HuH-7.5 (cell line): ENCODE measurements at regions not wholly inside any gene's neighbourhood (a gene's known extent, or its start where the extent isn't known, plus 50 kb on each side); places are given as distances from the start of the nearest gene placed in this dataset.
"Not testable (repeated sequence)": the region's sequence is repeated elsewhere in the genome, so short reads cannot be mapped to it uniquely, and the experiment has no call there.

ENCODE experiments used
- DNase-seq: peaks from one replicate; pipeline ENCODE4 v3.0.0; 2011; ENCODE audit warnings: low spot score

DNA sequence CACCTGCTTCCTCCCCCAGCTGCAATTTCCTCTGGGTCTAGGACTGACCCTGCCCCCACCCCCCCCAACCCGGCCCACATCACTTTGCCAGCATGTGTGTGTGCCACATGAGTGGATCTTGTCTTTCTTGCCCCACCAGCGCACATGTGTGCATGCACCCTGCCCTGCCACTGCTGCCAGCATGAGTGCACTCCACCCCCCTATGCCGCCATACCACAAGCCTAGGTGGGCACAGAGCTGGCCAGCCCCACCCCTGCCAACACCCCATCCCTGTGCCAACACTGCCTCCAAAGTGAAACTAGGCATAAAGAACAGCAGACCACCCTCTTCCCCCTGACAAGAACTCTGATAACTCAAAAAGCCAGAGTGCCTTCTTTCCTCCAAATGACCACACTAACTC is 296.3 kb upstream of the SGO1 start:
- no peak for DNase-seq

DNA sequence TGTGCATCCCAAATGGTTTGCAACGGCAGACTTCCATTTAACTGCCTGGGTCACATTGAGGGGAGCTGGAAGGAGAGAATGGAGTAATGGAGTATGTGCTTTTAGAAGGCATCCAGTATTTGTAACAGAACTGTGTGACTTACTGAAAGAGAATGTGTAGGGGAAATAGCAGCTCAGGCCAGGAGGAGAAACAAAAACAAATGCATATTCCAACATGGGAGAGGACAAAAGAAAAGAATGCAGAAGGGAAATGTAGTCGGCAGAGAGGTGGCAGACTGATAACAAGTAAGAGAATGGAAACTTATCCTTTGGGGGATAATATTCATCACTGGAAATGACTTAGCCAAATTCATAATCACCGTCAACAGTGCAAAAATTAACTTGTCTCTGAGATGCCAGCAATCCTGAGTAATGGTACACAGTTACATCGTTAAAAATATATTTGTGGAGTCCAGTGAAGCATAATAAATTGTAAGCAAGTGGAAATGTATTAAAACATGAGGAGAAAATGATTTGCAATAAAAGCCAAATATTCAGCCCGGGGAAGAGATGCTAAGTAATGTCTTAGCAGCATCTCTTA is 294.9 kb upstream of the SGO1 start:
- no peak for DNase-seq

DNA sequence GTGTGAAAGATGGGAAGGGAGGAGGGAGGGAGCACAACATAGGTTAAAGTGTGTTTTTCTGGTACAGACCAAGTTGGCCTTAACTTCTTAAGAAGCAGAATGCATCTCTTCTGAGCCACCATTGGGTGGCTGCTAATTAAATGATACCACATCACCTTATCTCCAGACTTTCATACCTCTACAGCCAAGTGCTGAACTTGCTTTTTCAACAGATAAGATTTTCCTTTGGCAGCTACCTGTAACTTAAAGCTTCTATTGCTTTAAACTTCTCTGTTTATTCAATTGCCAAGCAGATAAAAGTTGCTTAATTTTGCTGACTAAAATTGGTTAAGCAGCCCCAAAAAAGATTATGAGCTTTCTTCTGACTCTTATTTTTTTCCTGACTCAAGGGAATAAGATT is 292.4 kb upstream of the SGO1 start:
- no peak for DNase-seq

DNA sequence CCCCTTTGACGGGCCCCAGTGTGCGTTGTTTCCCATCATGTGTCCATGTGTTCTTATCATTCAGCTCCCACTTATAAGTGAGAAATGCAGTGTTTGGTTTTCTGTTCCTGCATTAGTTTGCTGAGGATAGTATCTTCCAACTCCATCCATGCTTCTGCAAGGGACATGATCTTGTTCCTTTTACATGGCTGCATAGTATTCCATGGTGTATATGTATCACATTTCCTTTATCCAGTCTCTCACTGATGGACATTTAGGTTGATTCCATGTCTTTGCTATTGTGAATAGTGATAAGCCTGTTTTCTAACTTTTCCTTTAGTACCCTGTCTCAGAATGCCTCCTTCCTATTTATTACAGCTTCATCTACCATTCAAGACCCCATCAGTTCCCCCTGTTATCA is 278.2 kb upstream of the SGO1 start:
- not testable (repeated sequence) for DNase-seq

DNA sequence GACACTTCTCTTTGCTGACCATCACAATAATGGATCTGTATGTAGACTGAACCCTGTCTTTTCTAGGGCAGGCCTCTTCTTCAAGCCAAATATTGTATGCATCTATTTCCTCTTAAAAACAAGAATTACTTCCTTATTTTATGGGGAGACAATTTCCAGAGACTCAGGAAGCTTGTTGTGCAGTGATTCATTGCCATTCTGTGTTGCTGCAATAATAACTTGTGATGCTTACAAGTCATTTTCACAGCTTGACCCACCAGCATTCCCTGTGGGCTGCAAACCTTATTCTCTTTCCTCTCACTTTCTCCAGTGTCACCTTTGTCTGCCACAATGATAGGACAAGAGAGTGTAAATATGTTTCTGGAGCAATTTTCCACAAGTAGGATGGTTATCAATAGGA is 276.7 kb upstream of the SGO1 start:
- no peak for DNase-seq

DNA sequence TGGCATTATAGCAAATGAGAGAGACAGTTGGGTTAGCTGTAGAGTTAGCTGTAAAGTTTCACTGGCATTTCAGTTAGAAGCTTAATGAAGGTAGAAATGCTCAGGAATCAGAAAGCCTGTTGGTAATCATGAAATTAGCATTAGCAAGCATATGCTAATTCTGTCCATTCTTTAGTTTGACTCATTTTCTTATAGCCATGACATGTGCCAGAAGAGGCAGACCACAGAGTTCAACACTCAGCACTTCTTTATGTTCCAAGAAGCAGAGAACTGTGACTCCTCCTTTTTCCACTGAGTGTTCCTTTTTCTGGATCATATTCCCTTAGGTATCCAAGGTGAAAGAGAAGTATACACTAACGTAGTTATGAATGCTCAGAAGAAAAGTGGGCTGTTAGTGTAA is 276.2 kb upstream of the SGO1 start:
- no peak for DNase-seq

DNA sequence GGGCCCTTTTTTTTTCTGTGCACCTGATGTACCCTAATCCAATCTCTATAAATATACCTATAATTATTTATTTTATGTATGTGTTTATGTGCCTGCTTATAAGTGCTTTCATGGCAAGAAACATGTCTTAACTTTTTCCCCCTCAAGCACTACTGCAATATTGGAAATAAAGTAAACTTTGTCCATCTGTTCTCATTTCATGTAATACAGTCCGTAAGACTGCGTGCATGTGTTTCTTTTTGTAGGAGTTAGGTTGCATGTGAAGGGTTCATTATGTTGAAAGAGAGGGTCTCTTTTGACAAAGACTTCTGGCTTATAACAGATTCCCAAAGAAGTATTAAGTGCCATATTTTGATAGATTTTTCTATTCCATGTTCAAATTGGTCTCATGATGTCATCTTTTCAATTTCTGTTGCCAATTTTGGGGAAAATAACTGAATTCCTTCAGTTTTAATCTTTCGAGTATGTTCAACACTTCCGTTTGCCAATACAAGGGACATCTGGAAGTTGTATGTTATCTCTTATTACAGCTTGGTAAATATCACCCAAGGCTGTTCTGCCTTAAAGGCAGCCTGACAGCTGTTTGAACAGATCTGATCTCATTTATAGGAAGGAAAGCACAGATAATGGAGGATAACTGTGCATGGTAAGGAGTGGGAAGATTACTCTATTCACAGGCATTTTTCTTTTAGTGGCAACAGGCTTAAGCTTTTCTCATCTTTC is 273.1 kb upstream of the SGO1 start:
- no peak for DNase-seq

DNA sequence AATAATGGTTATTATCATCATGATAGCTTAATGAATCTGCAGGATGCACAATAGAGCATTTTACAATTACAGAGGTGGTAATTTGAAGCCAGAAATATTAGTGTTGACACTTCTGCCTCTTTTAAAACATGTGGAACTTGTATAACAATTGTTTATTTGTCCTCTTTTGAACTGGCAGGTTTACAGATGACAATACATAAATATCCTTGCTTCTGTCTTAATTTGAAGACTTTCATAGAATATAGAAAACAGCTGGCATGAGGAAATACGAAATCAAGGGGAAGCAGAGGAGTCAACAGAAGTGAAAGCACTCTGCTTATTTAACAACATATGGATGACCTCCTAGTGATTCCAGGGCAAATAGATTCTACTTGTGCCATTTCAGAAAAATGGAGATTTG is 270.5 kb upstream of the SGO1 start:
- no peak for DNase-seq

DNA sequence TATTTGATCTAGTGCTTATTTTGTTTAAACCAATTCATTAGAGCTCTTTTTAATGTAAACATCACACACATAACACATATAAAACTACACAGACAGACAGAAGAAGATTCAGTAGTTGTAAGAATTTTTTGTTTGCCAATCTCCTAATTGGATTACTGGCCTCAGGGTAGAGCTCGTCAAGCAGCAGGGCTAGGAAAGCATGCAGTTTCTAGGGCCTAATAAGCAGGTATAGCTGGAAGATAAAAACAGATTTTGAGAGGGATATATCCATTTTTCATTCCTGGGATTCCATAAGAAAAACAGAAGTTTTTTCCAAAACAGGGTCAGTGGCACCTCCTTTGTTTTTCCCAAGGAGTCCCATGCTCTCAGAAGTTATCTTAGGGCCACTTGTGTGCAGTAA is 265.2 kb upstream of the SGO1 start:
- DNase-seq: no peak

DNA sequence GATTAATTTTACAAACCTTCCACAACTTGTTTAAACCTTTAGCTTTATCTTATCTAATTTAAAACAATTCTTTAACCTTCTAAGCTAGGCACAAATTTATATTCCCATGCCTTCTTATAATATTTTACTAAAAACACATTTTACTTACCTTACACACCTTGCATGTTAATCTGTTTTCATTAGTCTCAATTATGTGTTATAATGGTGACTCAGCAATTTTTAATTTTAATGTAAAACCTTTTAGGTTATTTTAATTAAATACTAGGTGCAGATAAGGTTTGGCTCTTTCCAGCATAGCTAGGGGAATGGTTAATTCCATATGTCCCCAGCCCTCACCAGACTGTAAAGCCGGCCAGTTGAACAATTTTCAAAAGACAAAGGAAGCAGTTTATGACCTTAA is 264.6 kb upstream of the SGO1 start:
- no peak for DNase-seq

DNA sequence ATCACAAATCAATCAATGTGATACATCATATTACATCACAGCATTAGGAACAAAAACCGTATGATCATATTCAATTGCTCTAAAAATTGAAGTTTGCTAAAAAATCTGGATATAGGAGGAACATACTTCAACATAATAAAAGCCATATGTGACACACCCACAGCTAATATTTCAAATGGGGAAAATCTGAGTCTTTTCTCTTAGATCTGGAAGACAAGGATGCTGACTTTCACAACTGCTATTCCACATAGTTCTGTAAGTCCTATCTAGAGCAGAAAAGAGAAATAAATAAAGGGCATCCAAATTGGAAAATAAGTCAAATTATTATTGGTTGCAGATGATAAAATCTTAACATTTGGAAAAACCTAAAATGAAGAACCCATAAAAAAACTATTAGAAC is 256.8 kb upstream of the SGO1 start:
- DNase-seq: no peak

DNA sequence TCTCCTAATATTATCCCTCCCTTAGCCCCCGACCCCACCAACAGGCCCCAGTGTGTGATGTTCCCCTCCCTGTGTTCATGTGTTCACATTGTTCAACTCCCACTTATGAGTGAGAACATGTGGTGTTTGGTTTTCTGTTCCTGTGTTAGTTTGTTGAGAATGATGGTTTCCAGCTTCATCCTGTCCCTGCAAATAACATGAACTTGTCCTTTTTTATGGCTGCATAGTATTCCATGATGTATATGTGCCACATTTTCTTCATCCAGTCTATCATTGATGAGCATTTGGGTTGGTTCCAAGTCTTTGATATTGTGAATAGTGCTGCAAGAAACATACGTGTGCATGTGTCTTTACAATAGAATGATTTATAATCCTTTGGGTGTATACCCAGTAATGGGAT is 241.3 kb upstream of the SGO1 start:
- DNase-seq: not testable (repeated sequence)

DNA sequence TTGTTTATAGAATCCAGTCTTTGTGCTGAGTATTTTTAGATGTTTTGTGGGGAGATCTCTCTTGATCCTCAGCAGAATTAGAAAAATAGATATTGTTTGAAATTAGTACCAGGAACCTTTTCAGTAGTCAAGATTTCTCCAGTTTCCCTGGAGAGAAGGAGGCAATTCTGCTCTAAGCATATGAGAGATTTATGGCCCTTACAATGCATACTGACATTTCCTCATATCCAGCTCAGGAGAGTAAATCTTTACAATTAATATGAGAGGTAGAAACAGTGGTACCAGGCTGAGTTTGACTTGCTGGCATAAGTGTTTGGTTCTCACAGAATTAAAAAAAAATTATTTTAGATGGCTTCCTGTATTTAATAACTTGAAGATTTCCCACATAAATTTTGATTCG is 239.1 kb upstream of the SGO1 start:
- DNase-seq: no peak

DNA sequence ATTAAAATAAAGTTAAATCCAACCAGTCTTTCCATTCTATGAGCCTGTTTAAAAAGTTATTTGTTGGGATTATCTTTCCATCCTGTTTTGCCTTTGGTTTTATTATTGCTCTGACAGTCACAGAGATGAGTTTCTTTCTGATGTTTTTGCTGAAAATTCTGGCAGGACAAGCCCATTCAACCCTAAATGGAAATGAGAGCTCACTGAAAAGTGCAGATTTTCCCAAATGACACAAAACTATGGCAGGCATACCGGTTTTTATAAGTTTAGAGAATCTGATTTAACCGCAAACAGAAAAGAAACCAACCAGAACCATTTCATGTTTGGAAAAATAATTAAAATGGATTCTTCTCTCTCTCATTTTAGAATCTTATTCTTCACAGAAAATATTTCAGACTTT is 238.1 kb upstream of the SGO1 start:
- DNase-seq: no peak

DNA sequence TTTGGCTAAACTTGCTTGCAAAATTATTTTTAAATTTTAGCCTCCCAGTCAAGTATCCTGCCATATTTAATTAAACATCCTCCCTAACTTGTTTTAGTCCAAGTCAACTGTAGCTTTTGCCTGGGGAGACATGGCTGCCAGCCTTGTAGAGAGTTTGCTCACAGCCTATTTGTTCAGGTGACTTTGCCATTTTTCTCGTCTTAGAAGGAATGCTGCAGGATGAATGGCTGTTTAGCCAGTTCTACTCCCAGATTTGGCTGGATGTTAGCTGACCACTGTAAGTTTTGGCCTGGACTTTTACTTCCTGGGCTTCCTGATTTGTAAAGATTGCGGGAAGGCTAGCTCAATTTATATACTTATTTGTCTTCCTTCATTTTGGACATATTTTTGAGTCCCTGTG is 236.4 kb upstream of the SGO1 start:
- DNase-seq: no peak

DNA sequence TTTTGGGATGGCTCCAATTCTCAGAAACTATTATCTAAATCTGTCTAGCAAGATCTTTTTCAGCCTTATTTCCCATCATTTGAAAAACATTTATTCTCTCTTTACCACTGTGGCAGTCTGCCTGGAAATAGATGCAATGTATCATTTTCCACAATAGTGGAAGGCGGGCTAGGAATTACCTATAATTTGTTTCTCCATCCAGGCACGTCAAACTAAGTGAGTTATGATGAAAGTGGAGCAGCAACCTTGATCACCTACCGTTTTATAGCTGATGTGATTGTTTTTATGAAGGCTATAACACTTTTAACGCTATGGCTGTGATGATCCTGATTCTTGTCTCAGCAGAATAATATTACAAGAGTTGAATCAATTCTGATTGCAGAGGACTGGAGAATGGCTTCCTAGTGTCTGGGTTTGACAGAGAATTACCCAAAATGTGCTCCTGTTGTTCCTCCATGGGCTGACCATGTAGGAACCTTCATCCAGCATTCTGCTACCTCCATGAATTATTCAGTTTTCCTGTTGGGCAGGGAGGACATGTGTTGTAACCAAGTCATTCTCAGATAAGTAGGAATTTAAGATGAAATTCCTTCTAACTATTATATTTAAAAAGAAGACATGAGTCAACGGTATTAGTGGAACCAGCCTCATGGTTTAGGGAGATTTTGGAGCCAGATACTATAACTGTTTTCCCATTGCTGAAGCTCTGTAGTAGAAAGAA is 231.5 kb upstream of the SGO1 start:
- DNase-seq: no peak

DNA sequence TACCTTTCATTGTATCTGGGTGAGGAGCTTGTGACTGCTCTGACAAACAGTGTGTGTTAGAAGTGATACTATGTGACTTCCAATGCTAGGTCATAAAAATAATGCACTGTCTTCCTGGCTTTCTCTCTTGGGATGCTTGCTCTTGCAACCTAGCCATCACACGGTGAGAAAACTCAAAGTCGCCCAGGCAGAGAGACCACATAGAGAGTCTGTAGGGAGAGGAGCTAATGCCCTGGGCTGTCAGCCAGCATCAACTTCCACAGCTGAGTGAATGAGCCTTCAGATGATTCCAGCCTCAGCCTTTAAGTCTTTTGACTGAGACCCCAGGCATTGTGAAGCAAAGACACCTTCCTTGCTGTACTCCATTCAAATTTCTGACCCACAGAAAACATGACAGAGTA is 220.6 kb upstream of the SGO1 start:
- DNase-seq: no peak

DNA sequence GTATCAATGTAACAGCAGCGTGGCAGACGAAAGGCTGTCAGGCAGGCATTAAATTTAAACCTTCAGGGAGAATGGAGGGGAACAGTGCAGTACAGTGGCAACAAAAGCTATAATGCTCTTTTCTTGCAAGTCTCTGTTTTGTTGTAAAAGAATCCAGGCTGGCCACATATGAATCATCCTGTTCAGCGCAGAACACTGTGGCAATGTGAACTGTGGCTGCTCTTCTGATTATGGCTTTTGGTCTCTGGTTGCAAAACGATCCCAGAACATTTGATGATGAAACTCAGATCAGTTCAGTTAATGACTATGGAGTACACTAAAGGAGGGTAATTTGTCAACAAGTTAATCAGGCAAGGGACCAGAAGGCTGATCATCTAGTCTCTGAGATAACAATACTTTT is 219.7 kb upstream of the SGO1 start:
- no peak for DNase-seq

DNA sequence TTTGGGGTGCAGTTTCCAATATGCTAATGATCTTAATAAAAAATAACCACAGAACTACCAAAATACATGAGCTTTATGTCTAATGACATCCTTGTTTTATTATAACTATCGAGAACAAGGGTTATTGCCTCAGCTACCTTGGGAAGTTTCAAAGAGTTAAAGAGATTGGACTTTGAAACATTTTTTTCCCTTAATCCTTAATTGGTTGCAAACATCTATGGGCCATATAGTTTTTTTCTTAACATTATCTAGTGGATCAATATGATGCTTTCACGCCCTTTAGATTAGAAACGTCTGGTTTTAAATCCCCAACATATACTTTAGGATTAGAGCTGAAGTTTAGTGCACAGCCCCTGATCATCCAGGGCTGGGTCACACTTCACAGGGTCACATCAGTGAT is 219.2 kb upstream of the SGO1 start:
- no peak for DNase-seq

DNA sequence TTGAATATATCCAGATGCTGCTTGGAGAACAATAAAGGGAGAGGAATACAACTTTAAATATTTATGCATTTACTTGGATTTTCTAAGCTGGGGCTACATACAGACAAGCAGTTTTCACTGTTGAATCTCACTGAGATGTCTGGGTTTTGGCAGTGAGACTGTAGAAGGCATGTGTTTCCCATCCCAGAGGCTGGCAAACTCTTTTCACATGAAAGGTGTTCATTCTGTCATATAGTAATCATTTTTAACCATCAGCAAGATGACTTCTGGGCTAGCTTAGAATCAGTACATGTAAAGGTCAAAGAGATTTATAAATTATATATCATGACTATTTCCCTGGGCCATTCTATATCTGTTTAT is 218.7 kb upstream of the SGO1 start:
- DNase-seq: no peak

DNA sequence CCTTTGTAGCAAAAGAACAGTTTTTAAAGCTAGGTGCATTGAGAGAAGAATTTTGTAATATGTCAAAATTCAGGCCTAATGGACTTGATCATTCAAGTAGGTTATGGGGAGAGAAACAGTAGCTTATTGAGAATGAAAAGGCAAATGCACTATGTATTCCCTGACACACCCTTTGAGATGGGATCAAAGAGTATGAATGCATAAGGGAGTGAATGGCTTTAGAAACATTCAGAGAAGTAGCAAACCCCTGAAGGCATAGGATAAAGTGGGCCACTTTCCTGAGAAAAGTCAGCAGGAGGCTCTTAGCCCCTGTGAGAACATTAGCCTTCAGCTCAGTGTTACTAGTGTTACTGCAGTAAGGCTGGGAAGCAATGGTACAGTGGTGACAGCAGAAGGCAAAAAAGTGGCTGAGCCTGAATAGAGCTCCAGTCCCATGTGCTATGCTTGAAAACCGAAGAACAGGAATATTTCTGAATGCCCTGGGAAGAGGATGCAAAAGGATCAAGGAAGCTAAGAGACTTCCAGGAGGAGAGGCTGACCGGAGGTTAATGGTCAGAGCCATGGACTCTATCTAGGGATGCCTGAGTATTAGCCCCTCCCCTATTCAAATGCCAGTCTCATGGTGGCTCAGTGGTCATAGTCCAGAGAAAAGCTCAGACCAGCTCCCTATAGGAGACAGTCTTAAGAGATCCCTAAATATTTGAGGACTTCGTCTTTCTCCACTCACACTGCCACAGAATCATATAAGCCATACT is 218.2 kb upstream of the SGO1 start:
- DNase-seq: no peak

DNA sequence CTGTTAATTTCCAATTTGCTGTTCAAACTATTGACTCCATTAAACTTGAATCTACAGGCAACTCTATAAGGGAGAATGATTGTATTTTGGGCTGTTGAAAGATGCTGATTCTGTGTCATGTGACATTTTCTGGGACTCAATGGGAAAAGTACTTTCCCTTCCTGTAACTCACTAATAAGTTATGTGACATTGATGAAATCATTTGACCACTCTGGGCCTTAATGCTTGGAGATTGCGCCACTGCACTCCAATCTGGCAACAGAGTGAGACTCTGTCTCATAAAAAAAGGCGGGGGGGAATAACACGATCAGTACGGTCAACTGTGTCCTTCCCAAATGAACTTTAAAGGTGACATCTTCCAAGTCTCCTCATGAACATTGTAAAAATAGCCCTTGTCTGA is 215.2 kb upstream of the SGO1 start:
- no peak for DNase-seq

DNA sequence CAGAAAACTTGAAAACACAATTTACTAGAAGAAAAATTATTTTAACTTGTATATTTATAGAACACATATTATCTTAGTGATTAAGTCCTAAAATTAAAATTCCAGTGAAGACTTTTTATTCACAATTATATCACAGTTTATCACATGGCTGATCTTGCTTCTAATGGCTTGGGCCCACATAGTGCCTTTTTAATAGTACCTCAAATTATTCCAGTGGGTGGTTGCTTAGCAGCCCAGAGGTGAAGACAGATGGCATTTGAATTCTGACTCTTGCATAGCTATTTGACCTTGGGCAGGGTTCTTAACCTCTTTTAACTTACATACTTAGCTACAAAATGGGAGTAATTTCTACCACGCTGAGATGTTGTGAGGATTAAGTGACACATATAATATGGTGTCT is 214.7 kb upstream of the SGO1 start:
- DNase-seq: no peak
